ENCODE measurements at regions not wholly inside any gene's neighbourhood (a gene's known extent, or its start where the extent isn't known, plus 50 kb on each side); places are given as distances from the start of the nearest gene placed in this dataset.

- TF ChIP-seq NANOG (IDR thresholded peaks at IDR 0.05; ENCODE audit: insufficient read depth, low read depth, low read length, poor library complexity, severe bottlenecking): no peak
Observed at GRCh38 chr18:39215920-39216319, 1650.3 kb upstream of the CELF4 start (continued).

Data from H1 (cell line).